MCF 10A (cell line): ENCODE measurements at regions not wholly inside any gene's neighbourhood (a gene's known extent, or its start where the extent isn't known, plus 50 kb on each side); places are given as distances from the start of the nearest gene placed in this dataset.

Experiments used
- BruUV-seq: library from RNA; stranded (reverse); fragments of 400-500 nt; replicated peaks from 2 replicates; lab custom pipeline; 2021; lab: Mats Ljungman, UMichigan
- CTCF ChIA-PET: fragments of 300-600 bp; sonication (Branson Sonifier 250); formaldehyde crosslinking; extraction: SDS; loops from one replicate; lab custom pipeline; 2021; ENCODE audit warnings: antibody characterized with exemption, inconsistent platforms; lab: Yijun Ruan, JAX
- POLR2A ChIA-PET: fragments of 300-600, 350-650 bp; sonication (Branson Sonifier 250); formaldehyde crosslinking; extraction: SDS; loops from one replicate; lab custom pipeline; 2020; ENCODE audit warnings: antibody characterized with exemption, inconsistent platforms; lab: Yijun Ruan, JAX
- DNase-seq: peaks from one replicate; pipeline ENCODE4 v3.0.0-alpha.2; 2018; ENCODE audit not compliant: unreplicated experiment
- H3K27ac Mint-ChIP-seq: one replicate; pipeline ENCODE4 v1.8.0; 2022; ENCODE audit warnings: mild to moderate bottlenecking, low read depth, mixed read lengths; ENCODE audit not compliant: unreplicated experiment
- H3K27me3 Mint-ChIP-seq: one replicate; pipeline ENCODE4 v1.8.0; 2022; ENCODE audit warnings: mixed read lengths; ENCODE audit not compliant: insufficient read depth, unreplicated experiment
- H3K36me3 Mint-ChIP-seq: one replicate; pipeline ENCODE4 v1.8.0; 2022; ENCODE audit warnings: mild to moderate bottlenecking, moderate library complexity, mixed read lengths; ENCODE audit not compliant: insufficient read depth, unreplicated experiment
- H3K4me1 Mint-ChIP-seq: one replicate; pipeline ENCODE4 v1.8.0; 2022; ENCODE audit warnings: mixed read lengths; ENCODE audit not compliant: insufficient read depth, unreplicated experiment
- H3K4me3 Mint-ChIP-seq: one replicate; pipeline ENCODE4 v1.8.0; 2022; ENCODE audit warnings: mild to moderate bottlenecking, moderate library complexity, mixed read lengths; ENCODE audit not compliant: unreplicated experiment
- H3K9me3 Mint-ChIP-seq: one replicate; pipeline ENCODE4 v1.8.0; 2022; ENCODE audit warnings: mixed read lengths; ENCODE audit not compliant: unreplicated experiment
- intact Hi-C: fragments of 100-400 bp; cut with micrococcal nuclease; formaldehyde crosslinking; loops from 2 replicates; pipeline ENCODE4 v1.14.1; 2022
- TF ChIP-seq, protein P1 (sequence below): fragments of 200-600 bp; IDR thresholded peaks from one replicate; pipeline ENCODE4 v1.8.0; 2022; ENCODE audit warnings: antibody characterized with exemption, mild to moderate bottlenecking; ENCODE audit not compliant: unreplicated experiment

DNA sequence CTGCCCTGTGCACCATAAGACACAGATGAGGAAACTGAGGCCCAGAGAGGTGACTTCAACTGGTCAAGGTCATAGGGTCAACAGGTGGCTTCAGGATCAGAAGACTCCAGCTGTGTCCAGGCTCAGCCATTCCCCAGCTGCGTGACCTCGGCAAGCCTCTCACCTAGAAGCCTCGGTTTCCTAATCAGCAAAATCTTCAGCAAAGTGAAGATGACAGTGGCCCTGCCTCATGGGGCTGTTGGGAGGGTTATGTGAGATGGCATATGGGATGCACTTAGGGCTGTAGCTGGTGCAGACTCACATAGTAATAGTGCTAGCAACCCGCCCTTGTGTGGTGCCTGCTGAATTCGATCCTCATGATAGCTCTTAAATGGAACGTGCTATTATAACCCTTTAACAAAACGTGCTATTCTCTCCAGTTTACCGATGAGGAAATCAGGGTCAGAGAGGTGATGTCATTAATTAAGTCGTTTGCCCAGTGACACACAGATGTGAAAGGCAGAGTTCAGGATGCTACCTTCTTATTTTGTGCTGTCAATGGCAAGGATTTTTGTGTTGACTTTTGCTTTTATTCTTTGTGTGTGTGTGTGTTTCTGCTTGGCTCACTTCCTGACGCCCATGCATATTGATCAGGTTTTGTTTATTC lies 472.9 kb downstream of the MATN1 start:
- CTCF ChIA-PET: interaction anchor here (0.7 kb wide), 1 partner anchor 1014 kb away, joined by 3 read pairs; the partner anchor contains the start of gene PTPRU
- no peaks in the 10 kb centered on the region for H3K36me3 Mint-ChIP-seq

DNA sequence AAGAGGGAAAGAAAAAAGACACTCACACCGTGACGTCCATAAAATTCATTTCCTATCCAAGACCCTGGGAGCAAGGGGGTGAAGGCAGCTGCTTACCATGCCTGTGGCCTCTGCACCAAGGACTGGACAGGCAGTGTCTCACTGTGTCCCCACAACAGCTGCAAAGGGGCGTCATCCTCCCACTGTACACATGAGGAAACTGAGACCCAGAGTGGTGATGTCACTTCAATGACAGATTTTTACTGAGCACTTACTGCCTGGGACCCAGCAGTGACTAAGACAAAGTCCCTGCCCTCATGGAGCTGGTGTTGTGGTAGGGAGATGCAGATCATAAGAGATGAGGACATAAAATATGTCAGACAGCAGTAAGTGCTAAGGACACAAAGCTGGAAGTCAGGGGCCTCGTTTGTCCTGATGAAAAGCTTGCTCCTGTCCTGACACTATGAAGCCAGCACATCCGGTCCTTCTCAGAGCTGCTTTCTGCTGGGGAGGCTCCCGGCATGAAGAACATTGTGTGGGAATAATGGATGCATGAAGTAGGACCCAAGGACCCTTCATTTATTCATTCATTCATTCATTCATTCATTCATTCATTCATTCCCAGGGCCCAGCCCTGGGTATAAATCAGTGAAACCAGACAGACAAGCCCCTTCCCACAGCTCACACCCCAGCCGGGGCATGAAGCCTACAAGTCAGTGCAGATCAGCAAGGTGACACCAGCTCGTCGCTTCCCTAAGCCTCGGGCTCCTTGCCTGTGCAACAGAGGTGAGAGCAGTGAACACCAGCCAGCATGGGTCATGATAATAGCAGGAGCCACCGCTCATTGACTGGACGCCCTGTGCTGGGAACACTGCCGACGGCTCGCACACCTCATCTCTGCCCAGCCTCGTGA lies 473.7 kb downstream of the MATN1 start:
- CTCF ChIA-PET: interaction anchor here (0.7 kb wide), 1 partner anchor 10 kb away, joined by 3 read pairs; no protein-coding TSS in a partner anchor
- Mint-ChIP-seq H3K4me3 (no peak overlapping the region), H3K27ac (no peak overlapping the region), H3K9me3 (no peaks in the 10 kb centered on the region), H3K4me1 (peaks cover 3% of the 10 kb centered on the region), H3K27me3 (peaks cover 76% of the 10 kb centered on the region), H3K36me3 (no peaks in the 10 kb centered on the region)
- intact Hi-C loops: no loop called here
- TF ChIP-seq, protein P1, sequence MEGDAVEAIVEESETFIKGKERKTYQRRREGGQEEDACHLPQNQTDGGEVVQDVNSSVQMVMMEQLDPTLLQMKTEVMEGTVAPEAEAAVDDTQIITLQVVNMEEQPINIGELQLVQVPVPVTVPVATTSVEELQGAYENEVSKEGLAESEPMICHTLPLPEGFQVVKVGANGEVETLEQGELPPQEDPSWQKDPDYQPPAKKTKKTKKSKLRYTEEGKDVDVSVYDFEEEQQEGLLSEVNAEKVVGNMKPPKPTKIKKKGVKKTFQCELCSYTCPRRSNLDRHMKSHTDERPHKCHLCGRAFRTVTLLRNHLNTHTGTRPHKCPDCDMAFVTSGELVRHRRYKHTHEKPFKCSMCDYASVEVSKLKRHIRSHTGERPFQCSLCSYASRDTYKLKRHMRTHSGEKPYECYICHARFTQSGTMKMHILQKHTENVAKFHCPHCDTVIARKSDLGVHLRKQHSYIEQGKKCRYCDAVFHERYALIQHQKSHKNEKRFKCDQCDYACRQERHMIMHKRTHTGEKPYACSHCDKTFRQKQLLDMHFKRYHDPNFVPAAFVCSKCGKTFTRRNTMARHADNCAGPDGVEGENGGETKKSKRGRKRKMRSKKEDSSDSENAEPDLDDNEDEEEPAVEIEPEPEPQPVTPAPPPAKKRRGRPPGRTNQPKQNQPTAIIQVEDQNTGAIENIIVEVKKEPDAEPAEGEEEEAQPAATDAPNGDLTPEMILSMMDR: no peak
- no TSS peak for BruUV-seq
- DNase-seq: no peak
- POLR2A ChIA-PET: no interaction called here

More for the DNA sequence above, 472.9 kb downstream of the MATN1 start:
- BruUV-seq: no TSS peak
- Mint-ChIP-seq H3K4me1 (peaks cover 6% of the 10 kb centered on the region), H3K27me3 (peaks cover 79% of the 10 kb centered on the region), H3K27ac (no peak overlapping the region), H3K9me3 (no peaks in the 10 kb centered on the region), H3K4me3 (no peak overlapping the region)
- DNase-seq: no peak
- POLR2A ChIA-PET: no interaction called here
- intact Hi-C loops: no loop called here
- TF ChIP-seq, protein P1: no peak

DNA sequence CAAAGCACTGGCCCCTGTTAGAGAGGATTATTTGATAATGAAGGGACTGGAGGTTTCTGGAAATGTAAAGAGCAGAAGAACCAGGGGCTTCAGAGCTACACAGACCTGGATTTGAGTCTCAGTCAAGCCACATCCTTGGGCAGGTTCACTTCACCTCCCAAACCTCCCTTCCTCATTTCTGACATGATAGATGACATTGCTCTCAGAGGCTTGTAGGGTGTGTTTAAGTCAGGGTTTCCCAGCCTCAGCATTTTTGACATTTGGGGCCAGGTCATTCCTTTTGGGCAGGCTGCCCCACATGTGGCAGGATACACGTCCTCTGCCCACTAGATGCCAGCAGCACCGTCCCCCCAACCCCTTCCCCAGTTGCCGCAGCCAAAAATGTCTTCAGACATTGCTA lies 474.6 kb downstream of the MATN1 start:
- H3K9me3 Mint-ChIP-seq: no peaks in the 10 kb centered on the region
- intact Hi-C loops: no loop called here
- BruUV-seq: no TSS peak
- H3K4me3 Mint-ChIP-seq: no peak overlapping the region
- no peak overlapping the region for H3K27ac Mint-ChIP-seq
- DNase-seq: no peak
- H3K4me1 Mint-ChIP-seq: no peaks in the 10 kb centered on the region
- POLR2A ChIA-PET: no interaction called here
- H3K36me3 Mint-ChIP-seq: no peaks in the 10 kb centered on the region
- H3K27me3 Mint-ChIP-seq: peaks cover 76% of the 10 kb centered on the region
- TF ChIP-seq, protein P1: no peak
- CTCF ChIA-PET: no interaction called here

DNA sequence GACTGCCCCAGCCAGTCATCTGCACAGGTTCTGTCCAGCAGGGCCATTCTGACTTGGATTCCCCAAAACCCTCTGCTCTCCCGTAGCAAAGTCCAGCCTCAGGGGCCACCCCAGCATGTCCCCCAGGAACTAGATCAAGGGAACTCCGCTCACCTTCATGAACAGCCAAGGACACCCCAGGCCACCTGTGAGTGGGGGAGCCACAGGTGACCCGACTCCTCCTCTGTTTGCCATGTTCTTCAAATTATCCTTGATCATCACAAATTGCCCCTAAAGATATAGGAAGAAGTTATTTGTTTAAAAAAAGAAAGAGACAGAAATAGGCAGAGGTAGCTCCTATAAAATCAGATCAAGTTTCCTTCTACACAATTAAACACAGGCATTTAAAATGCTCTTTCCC lies 475.0 kb downstream of the MATN1 start:
- CTCF ChIA-PET: no interaction called here
- Mint-ChIP-seq H3K4me1 (no peaks in the 10 kb centered on the region), H3K36me3 (no peaks in the 10 kb centered on the region), H3K27ac (no peak overlapping the region), H3K4me3 (no peak overlapping the region), H3K27me3 (peaks cover 73% of the 10 kb centered on the region), H3K9me3 (no peaks in the 10 kb centered on the region)
- intact Hi-C loops: no loop called here
- TF ChIP-seq, protein P1: no peak
- POLR2A ChIA-PET: no interaction called here
- no peak for DNase-seq
- BruUV-seq: no TSS peak
